Epithelial cell of proximal tubule (primary cell): ENCODE measurements at regions not wholly inside any gene's neighbourhood (a gene's known extent, or its start where the extent isn't known, plus 50 kb on each side); places are given as distances from the start of the nearest gene placed in this dataset.

ENCODE experiments used
- DNase-seq: peaks from one replicate; pipeline ENCODE4 v3.0.0-alpha.2; 2011; ENCODE audit warnings: low read depth
- H3K4me3 ChIP-seq: 2 replicates; pipeline ENCODE4 v1.5.1; 2011; ENCODE audit warnings: low read depth, mild to moderate bottlenecking, low read length
- TF ChIP-seq, protein P1 (sequence below): conservative IDR thresholded peaks from 2 replicates; pipeline ENCODE4 v1.5.1; 2012; ENCODE audit warnings: low read depth, mild to moderate bottlenecking, low read length

GRCh38 chr18:45139478-45139877 lies 458.8 kb downstream of the SETBP1 start:
- H3K4me3 ChIP-seq: no peak overlapping the region
- DNase-seq: no peak
- TF ChIP-seq, protein P1, sequence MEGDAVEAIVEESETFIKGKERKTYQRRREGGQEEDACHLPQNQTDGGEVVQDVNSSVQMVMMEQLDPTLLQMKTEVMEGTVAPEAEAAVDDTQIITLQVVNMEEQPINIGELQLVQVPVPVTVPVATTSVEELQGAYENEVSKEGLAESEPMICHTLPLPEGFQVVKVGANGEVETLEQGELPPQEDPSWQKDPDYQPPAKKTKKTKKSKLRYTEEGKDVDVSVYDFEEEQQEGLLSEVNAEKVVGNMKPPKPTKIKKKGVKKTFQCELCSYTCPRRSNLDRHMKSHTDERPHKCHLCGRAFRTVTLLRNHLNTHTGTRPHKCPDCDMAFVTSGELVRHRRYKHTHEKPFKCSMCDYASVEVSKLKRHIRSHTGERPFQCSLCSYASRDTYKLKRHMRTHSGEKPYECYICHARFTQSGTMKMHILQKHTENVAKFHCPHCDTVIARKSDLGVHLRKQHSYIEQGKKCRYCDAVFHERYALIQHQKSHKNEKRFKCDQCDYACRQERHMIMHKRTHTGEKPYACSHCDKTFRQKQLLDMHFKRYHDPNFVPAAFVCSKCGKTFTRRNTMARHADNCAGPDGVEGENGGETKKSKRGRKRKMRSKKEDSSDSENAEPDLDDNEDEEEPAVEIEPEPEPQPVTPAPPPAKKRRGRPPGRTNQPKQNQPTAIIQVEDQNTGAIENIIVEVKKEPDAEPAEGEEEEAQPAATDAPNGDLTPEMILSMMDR: no peak

DNA sequence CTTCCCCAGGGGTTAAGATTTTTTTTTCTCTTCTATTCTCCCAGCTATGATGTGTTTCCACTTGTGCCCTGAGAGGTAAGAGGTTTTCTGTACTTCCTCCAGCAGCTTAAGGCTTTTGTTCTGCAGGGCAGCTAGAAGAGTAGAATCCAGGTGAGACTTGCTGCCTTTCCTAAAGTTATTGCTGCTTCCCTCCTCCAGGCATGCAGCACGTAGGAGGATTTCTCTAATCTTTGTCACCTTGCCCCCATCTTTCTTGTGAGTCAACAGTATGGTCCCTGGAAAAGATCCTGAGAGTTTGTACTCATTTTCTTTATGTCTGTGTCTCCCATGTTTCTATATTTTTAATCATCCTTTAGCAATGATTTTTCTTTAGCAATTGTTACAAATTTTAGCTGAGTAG lies 462.2 kb downstream of the SETBP1 start:
- TF ChIP-seq, protein P1: no peak
- H3K4me3 ChIP-seq: no peak overlapping the region
- no peak for DNase-seq

DNA sequence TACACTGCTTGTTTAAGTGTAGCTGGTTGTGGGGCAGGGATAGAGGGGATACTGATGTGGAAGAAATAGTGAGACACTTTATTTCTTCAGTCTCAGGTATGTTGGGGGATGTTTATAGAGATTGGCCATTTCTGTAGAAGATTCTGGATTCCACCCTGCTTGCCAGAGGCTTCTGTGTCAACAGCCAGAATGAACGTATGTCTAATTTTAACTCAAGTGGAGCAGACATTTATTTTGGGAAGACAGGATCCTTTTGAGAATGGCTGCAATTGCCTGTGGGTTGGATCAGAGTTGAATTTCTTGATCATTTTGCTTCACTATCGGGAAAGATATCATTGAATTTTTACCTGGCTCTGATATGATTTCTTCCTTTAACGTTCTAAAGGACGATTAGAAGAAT lies 465.6 kb upstream of the SLC14A2 start:
- H3K4me3 ChIP-seq: no peak overlapping the region
- TF ChIP-seq, protein P1: no peak

GRCh38 chr18:45151645-45152044 lies 463.6 kb upstream of the SLC14A2 start:
- TF ChIP-seq, protein P1: no peak
- DNase-seq: no peak
- H3K4me3 ChIP-seq: no peak overlapping the region

More for the DNA sequence above, 465.6 kb upstream of the SLC14A2 start:
- no peak for DNase-seq

DNA sequence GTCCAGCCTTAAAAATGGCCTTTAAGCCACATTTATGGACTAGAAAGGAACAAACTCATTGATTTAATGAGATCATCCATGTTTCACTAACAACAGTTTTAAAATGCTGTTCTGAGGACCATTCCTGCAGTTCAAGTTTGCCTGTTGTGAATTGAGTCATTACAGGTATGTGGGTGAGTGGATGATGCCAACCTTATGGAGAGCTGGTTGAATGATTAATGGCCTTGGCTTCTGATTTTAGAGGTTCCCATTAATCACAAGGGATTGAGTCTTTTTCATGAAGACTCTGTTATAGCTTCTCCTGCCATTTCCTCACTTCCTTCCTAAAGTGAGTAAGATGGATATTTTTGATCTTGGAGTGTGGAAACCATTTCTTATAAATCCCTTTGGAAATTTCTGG lies 459.8 kb upstream of the SLC14A2 start:
- DNase-seq: no peak
- H3K4me3 ChIP-seq: no peak overlapping the region
- TF ChIP-seq, protein P1: no peak

- no peak for DNase-seq
- no peak overlapping the region for H3K4me3 ChIP-seq
- TF ChIP-seq, protein P1: no peak
Measured at GRCh38 chr18:45156946-45157345, 458.3 kb upstream of the SLC14A2 start.

GRCh38 chr18:45157576-45157975 lies 457.7 kb upstream of the SLC14A2 start:
- DNase-seq: no peak
- H3K4me3 ChIP-seq: no peak overlapping the region
- TF ChIP-seq, protein P1: no peak
